ENCODE measurements at regions not wholly inside any gene's neighbourhood (a gene's known extent, or its start where the extent isn't known, plus 50 kb on each side); places are given as distances from the start of the nearest gene placed in this dataset.

- H3K27ac ChIP-seq (ENCODE audit: low read length): no peak overlapping the region
- H3K36me3 ChIP-seq (ENCODE audit: insufficient read depth, low read length): no peaks in the 10 kb centered on the region
- no peak overlapping the region for H2AFZ ChIP-seq (ENCODE audit: low read depth, low read length)
- H3F3A ChIP-seq (ENCODE audit: insufficient read depth, low read length, poor library complexity, severe bottlenecking): no peaks in the 10 kb centered on the region
- TF ChIP-seq CTCF (IDR thresholded peaks at IDR 0.05; ENCODE audit: poor library complexity, severe bottlenecking) (no peak), EP300 (conservative IDR thresholded peaks at IDR 0.05; ENCODE audit: poor library complexity, severe bottlenecking) (no peak), SMC3 (conservative IDR thresholded peaks at IDR 0.05; ENCODE audit: poor library complexity) (no peak), RAD21 (conservative IDR thresholded peaks at IDR 0.05) (no peak), EZH2 (IDR thresholded peaks at IDR 0.05; ENCODE audit: borderline replicate concordance, insufficient read depth, low read length, poor library complexity, severe bottlenecking) (no peak), TAF1 (IDR thresholded peaks at IDR 0.05; ENCODE audit: low read depth) (no peak), MXI1 (conservative IDR thresholded peaks at IDR 0.05; ENCODE audit: poor library complexity, severe bottlenecking) (no peak), REST (IDR thresholded peaks at IDR 0.05; ENCODE audit: borderline replicate concordance) (no peak), POLR2AphosphoS5 (IDR thresholded peaks at IDR 0.05) (no peak)
- H3K9me3 ChIP-seq (ENCODE audit: low read length): no peaks in the 10 kb centered on the region
- no peak overlapping the region for H3K4me2 ChIP-seq (ENCODE audit: low read length)
- no peaks in the 10 kb centered on the region for H3K27me3 ChIP-seq (ENCODE audit: insufficient read depth, low read depth, low read length)
- no peak overlapping the region for H3K4me3 ChIP-seq (ENCODE audit: low read length)
- no peaks in the 10 kb centered on the region for H3K9me2 ChIP-seq (ENCODE audit: insufficient read depth, low read length)
- no peaks in the 10 kb centered on the region for H4K20me1 ChIP-seq (ENCODE audit: insufficient read depth)
- no peaks in the 10 kb centered on the region for H3K79me2 ChIP-seq (replicated peaks; ENCODE audit: insufficient read depth, low read length)
- no peak overlapping the region for H3K9ac ChIP-seq (ENCODE audit: low read length)
Observed at GRCh38 chr5:101995585-101995984, 300.5 kb downstream of the SLCO4C1 start.

GRCh38 chr5:101991486-101991885 is 304.6 kb downstream of the SLCO4C1 start:
- no peak overlapping the region for H3K4me3 ChIP-seq (ENCODE audit: low read length)
- H2AFZ ChIP-seq (ENCODE audit: low read depth, low read length): no peak overlapping the region
- H3K79me2 ChIP-seq (replicated peaks; ENCODE audit: insufficient read depth, low read length): no peaks in the 10 kb centered on the region

More at GRCh38 chr5:101991486-101991885, 304.6 kb downstream of the SLCO4C1 start:
- Histone ChIP-seq H3K9me3 (ENCODE audit: low read length) (no peaks in the 10 kb centered on the region), H4K20me1 (ENCODE audit: insufficient read depth) (no peaks in the 10 kb centered on the region), H3K9ac (ENCODE audit: low read length) (no peak overlapping the region), H3K36me3 (ENCODE audit: insufficient read depth, low read length) (no peaks in the 10 kb centered on the region), H3K9me2 (ENCODE audit: insufficient read depth, low read length) (no peaks in the 10 kb centered on the region), H3F3A (ENCODE audit: insufficient read depth, low read length, poor library complexity, severe bottlenecking) (no peaks in the 10 kb centered on the region), H3K4me2 (ENCODE audit: low read length) (no peak overlapping the region), H3K27ac (ENCODE audit: low read length) (no peak overlapping the region), H3K27me3 (ENCODE audit: insufficient read depth, low read depth, low read length) (no peaks in the 10 kb centered on the region)
- no peak for TF ChIP-seq RAD21 (conservative IDR thresholded peaks at IDR 0.05)
- TF ChIP-seq SMC3 (conservative IDR thresholded peaks at IDR 0.05; ENCODE audit: poor library complexity): no peak
- no peak for TF ChIP-seq EZH2 (IDR thresholded peaks at IDR 0.05; ENCODE audit: borderline replicate concordance, insufficient read depth, low read length, poor library complexity, severe bottlenecking)
- TF ChIP-seq MXI1 (conservative IDR thresholded peaks at IDR 0.05; ENCODE audit: poor library complexity, severe bottlenecking): no peak
- no peak for TF ChIP-seq POLR2AphosphoS5 (IDR thresholded peaks at IDR 0.05)
- TF ChIP-seq REST (IDR thresholded peaks at IDR 0.05; ENCODE audit: borderline replicate concordance): no peak
- no peak for TF ChIP-seq TAF1 (IDR thresholded peaks at IDR 0.05; ENCODE audit: low read depth)
- TF ChIP-seq EP300 (conservative IDR thresholded peaks at IDR 0.05; ENCODE audit: poor library complexity, severe bottlenecking): no peak
- no peak for TF ChIP-seq CTCF (IDR thresholded peaks at IDR 0.05; ENCODE audit: poor library complexity, severe bottlenecking)
